ENCODE measurements at regions not wholly inside any gene's neighbourhood (a gene's known extent, or its start where the extent isn't known, plus 50 kb on each side); places are given as distances from the start of the nearest gene placed in this dataset.

DNA sequence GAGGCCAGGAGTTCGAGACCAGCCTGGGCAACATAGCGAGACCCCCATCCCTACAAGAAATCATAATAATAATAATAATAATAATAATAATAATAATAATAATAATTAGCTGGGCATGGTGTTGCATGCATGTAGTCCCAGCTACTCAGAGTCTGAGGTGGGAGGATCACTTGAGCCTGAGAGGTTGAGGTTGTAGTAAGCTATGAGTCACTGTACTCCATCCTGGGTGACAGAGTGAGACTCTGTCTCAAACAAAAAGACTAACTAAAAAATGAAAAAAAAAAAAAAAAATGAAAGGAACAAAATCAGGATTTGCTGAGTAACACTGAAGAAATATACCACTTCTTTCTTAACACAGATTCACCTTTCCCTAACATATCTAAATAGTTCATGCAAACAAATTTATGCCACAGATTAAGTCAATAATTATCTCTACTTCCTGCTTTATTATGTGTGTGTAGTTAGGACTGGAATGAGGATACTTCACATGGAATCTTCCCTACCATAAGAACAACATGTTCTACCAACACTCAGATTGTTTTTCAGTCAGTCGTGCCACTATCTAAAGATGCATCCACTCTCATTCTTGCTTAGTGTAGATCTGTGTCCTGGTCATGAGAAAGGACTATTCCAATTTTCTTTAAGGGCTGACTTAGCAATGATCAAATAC is 928.7 kb downstream of the SLC4A3 start:
- TF ChIP-seq EZH2 (IDR thresholded peaks at IDR 0.05; ENCODE audit: insufficient read depth, poor library complexity, severe bottlenecking) (no peak), EZH2phosphoT487 (IDR thresholded peaks at IDR 0.05; ENCODE audit: insufficient read depth, low read depth) (no peak)
